ENCODE measurements at regions not wholly inside any gene's neighbourhood (a gene's known extent, or its start where the extent isn't known, plus 50 kb on each side); places are given as distances from the start of the nearest gene placed in this dataset.

DNA sequence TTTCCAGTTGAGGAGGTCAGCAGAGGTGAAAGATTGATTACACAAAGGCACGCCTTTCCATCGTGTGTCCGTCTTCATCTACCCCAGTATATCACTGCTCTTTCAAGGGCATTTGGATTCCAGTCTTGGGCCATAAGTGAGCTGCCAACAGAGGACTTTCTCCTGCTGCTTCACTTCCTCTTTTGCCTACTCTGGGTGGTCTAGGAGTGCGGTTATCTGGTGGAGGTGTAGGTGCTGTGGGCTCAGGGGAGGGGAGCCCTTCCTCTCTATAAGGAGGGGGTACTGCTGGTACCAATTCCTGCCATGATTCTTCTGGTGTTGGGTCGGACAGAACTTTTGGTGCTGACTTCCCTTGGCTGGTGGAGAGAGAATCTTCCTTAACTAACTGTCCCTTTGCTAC, 83.1 kb upstream of the VEPH1 start:
- Histone ChIP-seq H3K79me1 (ENCODE audit: low read depth, low read length) (no peaks in the 10 kb centered on the region), H4K5ac (ENCODE audit: insufficient read length, low read depth, low read length) (no peak overlapping the region), H3K9me3 (ENCODE audit: insufficient read depth in 2 of 2, low read depth in 1 of 2, low read length in 1 of 2) (peaks cover 0 to 4% of the 10 kb centered on the region in 2 experiments; a peak in 1 of 4 replicates), H3K18ac (ENCODE audit: extremely low read depth, low read length) (no peak overlapping the region; the same call in 1 of the 2 replicates), H3K23me2 (ENCODE audit: low read depth, low read length) (no peaks in the 10 kb centered on the region), H3K27me3 (replicated peaks in 1 of 4; ENCODE audit: control insufficient read depth in 3 of 4, extremely low read depth in 1 of 4, insufficient read depth in 3 of 4, low read length in 3 of 4) (no peaks in the 10 kb centered on the region), H3K36me3 (ENCODE audit: control insufficient read depth in 2 of 4, insufficient read depth in 4 of 4, low read length in 3 of 4) (no peaks in the 10 kb centered on the region), H3K9ac (replicated peaks in 1 of 4; ENCODE audit: extremely low read depth in 1 of 4, low read depth in 3 of 4, low read length in 3 of 4) (no peak overlapping the region), H2BK20ac (ENCODE audit: low read length) (no peak overlapping the region), H4K91ac (replicated peaks; ENCODE audit: insufficient read length, low read length) (no peak overlapping the region), H3K4ac (replicated peaks; ENCODE audit: insufficient read length, low read depth, low read length) (no peak overlapping the region), H3K79me2 (ENCODE audit: control insufficient read depth in 1 of 2, insufficient read depth in 2 of 2, low read length in 2 of 2) (no peaks in the 10 kb centered on the region), H3K4me2 (ENCODE audit: insufficient read depth in 1 of 2, low read depth in 2 of 2, low read length in 2 of 2) (no peak overlapping the region), H2AK5ac (ENCODE audit: low read depth, low read length) (no peak overlapping the region), H2AFZ (ENCODE audit: low read length) (no peak overlapping the region), H2BK12ac (ENCODE audit: low read depth, low read length) (no peak overlapping the region), H2BK120ac (replicated peaks; ENCODE audit: low read depth, low read length) (no peak overlapping the region), H4K8ac (ENCODE audit: extremely low read depth, insufficient read depth, low read length) (no peak overlapping the region), H3K23ac (ENCODE audit: insufficient read length) (no peak overlapping the region), H2BK5ac (ENCODE audit: low read depth, low read length) (no peak overlapping the region), H3K4me1 (replicated peaks in 1 of 4; ENCODE audit: control insufficient read depth in 3 of 4, insufficient read depth in 4 of 4, low read length in 3 of 4) (peaks cover 0 to 3% (median 0%) of the 10 kb centered on the region in 4 experiments; a peak in 1 of 7 replicates), H2BK15ac (ENCODE audit: low read length) (no peak overlapping the region), H3K27ac (ENCODE audit: low read depth, low read length) (no peak overlapping the region), H3K4me3 (ENCODE audit: extremely low read depth in 1 of 4, insufficient read depth in 2 of 4, low read depth in 3 of 4, low read length in 4 of 4) (no peak overlapping the region), H3K14ac (ENCODE audit: insufficient read length) (no peak overlapping the region), H4K20me1 (replicated peaks in 1 of 2; ENCODE audit: control insufficient read depth in 1 of 2, insufficient read depth in 2 of 2, low read length in 2 of 2) (no peaks in the 10 kb centered on the region), H3K56ac (replicated peaks; ENCODE audit: insufficient read length, low read depth, low read length) (no peak overlapping the region)
- POLR2A ChIA-PET (ENCODE audit: partially characterized antibody), result no interaction called here
- WGBS, 2 experiments (ENCODE audit: extremely low coverage in 1 of 2, insufficient coverage in 1 of 2, insufficient read length in 1 of 2, insufficient replicate concordance in 2 of 2, low coverage in 1 of 2, low lambda C conversion rate in 2 of 2, missing lambda C conversion rate in 1 of 2), result 94% methylated on average over 5 of the region's 5 CpGs; no CpG with 5 or more reads in 1 of the 2 experiments
- CTCF ChIA-PET (ENCODE audit: partially characterized antibody), result interaction anchor here (0.9 to 4.7 kb wide), 2 partner anchors 41 to 53 kb away, joined by 3 to 21 read pairs; no protein-coding TSS in a partner anchor
- no peak for TF ChIP-seq NRF1 (IDR thresholded peaks at IDR 0.05; ENCODE audit: low read depth, low read length)
- TF ChIP-seq TAF1 (IDR thresholded peaks at IDR 0.05; ENCODE audit: low read depth, low read length), result no peak
- no peak for TF ChIP-seq RAD21 (IDR thresholded peaks at IDR 0.05 in 1 of 2, conservative IDR thresholded peaks at IDR 0.05 in 1 of 2; ENCODE audit: low read depth in 2 of 2, low read length in 2 of 2)
- no peak for TF ChIP-seq KDM5A (IDR thresholded peaks at IDR 0.05; ENCODE audit: low read length)
- TF ChIP-seq KDM1A (IDR thresholded peaks at IDR 0.05; ENCODE audit: borderline replicate concordance, low read length), result no peak
- DNase-seq (ENCODE audit: low read depth in 1 of 2, low spot score in 2 of 2) (no peak), FAIRE-seq (no peak)
